UCSD-AML1 (cell line): ENCODE measurements at regions not wholly inside any gene's neighbourhood (a gene's known extent, or its start where the extent isn't known, plus 50 kb on each side); places are given as distances from the start of the nearest gene placed in this dataset.

Experiments
- DNase-seq: peaks from one replicate; lab custom pipeline; 2025; ENCODE audit not compliant: unreplicated experiment; lab: John Stamatoyannopoulos, UW

DNA sequence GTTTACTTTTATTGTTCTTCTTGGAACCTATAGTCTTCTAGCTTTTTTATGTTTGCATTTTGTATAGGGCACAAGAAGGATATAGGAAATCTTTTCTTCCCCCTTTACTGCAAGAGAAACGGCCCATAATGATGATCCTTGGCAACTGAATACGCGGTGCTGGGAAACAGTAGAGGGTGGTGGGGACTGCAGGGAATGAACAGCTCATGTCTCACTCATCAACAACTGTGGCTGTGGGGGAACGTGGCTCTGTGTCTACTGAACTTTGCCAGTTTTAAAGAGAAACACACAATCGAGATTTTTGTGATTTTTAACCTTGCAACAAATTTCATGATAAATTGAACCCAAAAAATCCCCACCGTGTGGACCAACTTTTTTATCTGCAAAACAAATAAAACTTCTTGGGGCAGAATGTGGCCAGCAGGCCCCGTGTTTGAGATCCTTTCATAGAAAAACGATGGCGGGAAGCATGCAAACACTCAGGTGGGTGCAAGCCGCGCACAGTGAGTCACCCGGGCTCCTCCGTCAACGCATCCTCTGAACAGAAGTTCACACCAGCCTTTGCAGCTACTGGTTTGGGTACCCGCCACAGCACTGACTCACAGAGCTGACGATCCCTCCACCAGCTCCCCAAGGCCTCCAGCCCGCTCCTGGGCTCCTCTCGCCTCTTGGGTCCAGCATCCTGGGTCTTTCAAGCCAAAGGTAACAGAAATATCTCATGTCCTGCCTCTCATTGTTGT, 149.3 kb downstream of the COL6A3 start:
- no peak for DNase-seq

DNA sequence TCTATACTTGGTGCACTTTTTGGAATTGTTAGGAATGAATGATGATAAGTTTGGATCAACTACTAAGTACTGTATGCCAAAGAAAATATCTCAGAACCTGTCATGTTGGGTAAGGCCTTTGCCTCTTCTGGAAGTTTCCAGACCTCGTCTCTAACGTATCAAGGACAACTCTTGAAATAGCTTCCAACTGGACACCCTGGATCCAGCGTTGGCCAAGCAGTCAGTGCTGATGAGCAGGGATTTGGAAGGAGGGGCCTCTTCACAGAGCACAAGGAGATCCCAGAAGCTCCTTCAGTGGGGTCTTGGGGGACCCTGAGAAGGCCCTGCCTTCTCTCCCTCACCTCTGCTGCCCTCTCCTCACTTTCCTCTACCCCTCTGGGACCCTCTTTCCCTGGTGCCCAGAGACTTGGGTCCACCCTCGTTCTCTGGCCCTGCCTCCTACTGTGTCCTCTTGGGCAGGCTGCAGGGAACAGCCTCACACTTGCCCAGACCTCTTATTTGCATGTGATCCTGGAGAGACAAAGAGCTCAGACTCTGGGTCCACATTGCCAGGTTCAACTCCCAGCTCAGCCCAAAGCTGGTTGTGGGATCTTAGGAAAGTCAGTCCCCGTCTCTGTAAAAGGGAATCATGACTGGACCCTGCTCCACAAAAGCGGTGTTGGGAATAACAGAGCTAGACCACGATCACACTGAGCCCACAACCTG, 145.8 kb downstream of the COL6A3 start:
- DNase-seq, result no peak

GRCh38 chr2:237269138-237269875, 144.7 kb downstream of the COL6A3 start:
- no peak for DNase-seq

DNA sequence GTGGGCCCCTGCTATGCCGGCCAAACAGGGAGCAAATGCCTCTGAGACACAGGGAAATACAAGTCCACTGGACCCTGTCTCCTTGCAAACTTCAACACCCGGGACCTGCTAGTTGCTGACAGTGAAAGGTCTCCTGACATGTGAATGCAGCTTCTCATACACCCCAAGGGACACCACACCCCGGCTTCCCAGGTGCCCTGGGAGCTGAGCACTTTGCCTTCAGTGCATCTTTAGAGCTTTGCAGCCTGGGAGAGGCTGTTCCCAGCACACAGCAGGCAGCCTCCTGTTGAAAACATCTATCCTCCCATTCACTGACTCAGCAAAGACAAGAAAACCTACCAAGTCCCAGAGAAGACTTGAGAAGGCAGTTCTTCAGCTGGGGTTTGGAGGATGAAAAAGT, 143.4 kb downstream of the COL6A3 start:
- no peak for DNase-seq

DNA sequence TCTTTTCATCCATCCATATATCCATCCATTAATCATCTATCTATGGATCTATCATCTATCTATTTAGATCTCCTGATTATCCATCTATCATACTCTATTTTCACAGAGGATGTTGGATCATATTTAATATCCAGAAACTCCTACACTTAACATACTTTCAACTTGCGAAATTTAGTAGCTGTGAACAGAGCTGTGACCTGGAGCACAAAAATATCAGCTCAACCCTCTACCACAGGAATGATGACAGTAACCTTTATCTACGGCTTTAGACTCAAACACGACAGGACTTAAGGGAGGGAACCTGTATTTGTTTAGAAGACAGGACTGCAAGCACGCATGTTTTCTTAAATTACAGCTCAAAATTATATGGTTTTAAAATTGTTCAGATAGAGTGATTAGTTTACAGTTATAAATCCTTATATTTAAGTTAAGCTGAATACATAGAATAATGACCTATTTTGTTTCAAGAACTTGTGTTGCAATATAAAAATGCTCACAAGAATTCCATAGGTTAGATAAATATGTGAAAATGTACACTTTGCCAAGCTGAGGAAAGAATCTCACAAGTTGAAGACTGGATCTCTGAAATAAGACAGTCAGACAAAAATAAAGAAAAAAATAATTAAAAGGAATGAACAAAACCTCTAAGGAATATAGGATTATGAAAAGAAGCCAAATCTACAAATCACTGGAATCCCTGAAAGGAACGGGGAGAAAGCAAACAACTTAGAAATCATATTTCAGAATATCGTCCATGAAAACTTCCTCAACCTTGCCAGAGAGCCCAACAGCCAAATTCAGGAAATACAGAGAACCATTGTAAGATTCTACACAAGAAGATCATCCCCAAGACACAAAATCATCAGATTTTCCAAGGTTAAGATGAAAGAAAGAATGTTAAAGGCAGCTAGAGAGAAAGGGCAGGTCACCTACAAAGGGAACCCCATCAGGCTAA, 142.0 kb downstream of the COL6A3 start:
- DNase-seq, result no peak
